HG03108 (cell line): ENCODE measurements at regions not wholly inside any gene's neighbourhood (a gene's known extent, or its start where the extent isn't known, plus 50 kb on each side); places are given as distances from the start of the nearest gene placed in this dataset.

ENCODE experiments used
- ATAC-seq: cut with Tn5 transposase; IDR thresholded peaks from one replicate; pipeline ENCODE4 v1.9.1; 2021; ENCODE audit warnings: moderate library complexity; ENCODE audit not compliant: unreplicated experiment

DNA sequence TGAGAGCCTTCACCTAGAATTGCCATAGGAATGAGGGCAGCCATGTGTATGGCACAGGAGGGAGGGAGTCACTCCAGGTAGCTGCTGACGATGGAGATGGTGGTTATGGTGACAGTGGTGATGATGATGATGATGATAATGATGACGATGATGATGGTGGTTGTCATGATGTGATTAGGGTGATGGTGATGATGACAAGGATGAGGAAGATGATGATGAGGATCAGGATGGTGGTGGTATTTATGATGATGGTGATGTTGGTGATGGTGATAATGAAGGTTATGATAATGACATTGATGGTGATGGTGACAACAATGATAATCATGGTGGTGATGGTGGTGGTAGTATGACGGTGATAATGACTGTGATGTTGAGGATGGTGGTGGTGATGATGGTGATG is 1130.5 kb downstream of the BRD1 start:
- no peak for ATAC-seq

DNA sequence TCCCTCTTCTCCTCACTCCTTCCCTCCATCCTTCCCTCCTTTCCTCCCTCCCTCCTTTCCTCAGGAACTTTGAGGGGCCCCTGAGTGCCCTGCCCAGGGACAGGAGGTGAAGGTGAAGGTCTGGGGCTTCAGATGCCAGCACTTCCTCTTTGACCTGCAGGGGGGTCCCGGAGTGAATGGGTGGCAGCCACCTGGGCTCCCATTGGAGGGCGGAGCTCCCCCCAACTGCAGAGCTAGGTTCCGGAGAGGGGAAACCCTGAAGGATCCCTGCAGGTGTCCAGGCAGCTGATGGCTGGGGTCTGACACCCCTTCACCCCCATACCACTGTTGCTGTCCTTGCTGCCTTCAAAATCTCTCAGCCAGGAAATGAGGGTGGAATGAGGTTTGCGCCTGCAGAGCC is 1131.3 kb downstream of the BRD1 start:
- ATAC-seq = no peak

DNA sequence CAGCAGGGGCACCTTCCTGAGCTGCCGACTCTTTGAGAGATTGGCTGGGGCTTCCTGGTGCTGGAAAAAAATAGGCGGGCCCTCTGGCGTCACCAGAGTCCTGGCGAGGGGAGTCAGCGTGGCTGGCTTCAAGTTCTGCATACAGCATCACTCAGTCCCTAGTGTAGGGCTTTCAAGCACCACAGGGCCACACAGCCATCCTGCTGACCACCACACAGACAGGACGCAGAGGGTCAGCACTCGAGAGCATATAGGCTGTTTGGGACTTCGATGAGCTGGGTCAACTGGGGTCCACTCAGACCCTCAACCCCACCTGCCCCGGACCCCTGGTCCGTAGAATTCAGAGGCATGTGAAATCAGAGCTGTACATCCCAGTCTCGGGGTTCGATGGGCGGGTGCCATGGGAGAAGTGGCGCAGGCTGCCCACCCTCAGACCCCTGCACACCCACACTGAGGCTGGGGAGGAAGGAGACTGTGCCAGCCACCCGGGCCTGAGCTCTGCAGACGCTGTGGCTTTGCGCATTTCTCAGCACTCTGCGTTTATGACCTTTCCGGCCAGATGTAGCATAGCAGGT is 1131.9 kb downstream of the BRD1 start:
- ATAC-seq = no peak

DNA sequence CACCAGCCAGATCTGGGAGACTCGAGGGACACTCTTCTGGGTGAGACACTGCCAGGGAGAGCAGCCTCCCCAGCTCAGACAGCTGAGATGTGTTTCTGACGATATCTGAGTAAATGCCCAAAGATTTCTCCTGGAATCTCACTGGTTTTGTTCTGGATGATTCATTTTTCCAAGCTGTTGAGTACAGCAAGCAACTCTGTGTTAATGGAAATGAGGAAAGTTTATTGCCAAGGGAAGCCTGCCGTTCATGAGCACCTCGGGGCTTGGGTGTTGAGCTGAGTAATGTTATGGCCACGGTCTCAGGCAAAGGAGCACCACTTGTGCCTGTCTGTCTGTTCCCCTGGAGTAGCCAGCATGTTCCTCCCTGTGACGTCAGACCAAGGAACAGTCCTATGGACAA is 1132.4 kb downstream of the BRD1 start:
- ATAC-seq = no peak

DNA sequence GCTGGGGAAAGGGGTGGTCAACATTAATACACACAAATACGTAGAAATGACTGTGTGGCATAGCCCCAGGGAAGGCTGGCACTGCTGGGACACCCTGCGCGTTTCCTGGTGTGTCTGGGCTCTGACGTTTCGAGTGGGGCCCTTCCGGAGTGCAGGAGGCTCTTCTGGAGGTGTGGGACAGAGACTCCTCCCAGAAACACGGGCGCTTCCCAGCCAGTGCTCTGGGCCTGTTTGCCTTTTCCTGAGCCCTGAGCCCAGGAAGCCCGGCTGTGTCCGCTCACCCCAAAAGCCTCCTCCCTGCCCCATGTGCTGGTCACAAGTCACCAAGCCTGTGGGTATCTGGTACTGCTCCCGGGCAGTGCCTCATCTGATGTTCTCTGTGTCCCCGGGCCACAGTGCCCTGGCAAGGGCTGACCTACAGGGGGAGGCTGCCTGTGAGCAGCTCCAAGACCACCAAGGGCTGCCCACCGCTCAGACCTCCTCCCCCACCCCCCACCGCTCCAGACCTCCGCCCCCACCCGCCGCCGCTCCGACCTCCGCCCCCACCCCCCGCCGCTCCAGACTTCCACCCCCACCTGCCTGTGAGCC is 1133.3 kb downstream of the BRD1 start:
- no peak for ATAC-seq

DNA sequence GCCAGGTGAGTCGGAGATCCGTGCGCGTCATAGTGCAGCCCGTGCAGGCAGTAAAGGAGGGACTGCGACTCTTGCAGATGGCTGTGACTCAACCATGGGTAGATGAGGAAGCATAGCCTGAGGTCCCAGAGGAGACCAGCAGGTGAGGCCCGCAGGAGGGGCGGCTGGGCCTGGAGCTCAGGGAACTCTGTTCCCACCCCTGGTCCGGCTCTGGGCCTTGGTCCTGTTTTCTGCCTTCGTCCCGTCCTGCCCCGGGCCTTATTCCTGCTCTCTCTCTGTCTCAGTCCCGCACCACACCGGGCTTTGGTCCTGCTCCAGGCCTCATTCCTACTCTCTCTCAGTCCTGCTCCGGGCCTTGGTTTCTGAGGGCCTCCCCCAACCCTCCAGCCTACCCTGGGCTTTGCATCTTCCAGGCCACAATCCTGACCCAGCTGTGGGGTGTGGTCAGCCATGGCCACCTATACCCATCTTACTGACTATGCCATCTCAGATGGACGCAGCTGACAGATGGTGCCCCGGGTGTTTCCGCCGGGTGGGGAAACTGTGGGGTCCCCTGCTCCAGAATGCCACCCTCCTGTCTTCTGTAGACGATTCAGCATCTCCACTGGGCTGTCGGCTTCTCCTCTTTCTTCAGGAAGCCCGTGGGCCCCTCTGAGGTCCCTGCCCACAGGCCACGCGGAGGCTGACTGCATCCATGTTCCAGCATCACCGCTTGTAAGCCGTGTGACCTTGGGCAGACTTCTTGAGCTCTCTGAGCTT is 1134.1 kb downstream of the BRD1 start:
- no peak for ATAC-seq

DNA sequence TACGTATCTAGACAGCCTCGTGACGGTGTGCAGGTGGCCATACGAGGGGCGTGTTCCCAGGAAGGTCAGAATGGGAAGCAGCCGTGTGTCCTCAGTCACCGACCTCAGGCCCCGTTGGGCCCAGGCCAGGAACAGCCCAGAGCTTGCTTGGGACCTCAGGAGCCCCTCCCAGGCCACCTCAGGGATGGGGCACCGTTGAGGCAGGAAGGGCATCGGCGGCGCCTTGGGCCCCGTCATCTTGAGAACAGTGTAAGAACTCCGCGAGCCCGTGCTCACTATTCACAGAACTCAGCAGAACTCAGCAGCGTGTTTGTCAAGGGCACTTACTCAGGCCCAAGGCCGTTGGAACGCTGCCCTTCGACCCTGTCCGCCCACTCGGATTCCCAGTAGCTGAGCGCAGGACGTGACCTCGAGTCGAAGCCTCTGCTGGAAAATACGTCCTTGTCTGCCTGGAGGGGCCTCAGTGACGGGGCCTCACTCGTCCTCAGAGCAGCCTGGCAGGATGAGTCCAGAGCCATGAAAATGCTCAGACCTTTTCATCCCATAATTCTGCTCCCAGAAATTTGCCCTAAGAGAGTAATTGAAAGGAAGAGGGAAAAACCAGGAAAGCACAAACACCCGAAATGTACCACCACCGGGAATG is 1134.8 kb downstream of the BRD1 start:
- no peak for ATAC-seq

DNA sequence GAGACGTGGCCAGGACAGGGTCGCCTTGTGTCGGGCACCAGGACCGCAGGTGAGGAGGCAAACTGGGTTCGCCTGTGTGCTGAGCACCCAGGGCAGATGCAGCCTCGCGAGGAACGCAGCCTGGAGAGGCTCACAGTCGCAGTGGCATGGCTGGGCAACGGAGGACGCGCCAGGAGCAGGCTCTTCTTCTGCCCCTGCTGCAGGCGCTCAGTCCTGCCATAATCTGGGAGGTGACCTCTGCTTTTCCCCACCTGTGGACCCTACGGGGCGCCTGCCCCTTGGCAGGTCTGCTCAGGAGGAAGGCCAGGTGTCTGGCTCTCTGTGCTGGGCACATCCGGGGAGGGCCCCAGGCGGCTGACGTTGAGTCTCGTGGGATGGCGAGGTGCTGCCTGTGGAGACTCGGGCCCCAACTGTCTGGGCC is 1136.2 kb downstream of the BRD1 start:
- no peak for ATAC-seq

DNA sequence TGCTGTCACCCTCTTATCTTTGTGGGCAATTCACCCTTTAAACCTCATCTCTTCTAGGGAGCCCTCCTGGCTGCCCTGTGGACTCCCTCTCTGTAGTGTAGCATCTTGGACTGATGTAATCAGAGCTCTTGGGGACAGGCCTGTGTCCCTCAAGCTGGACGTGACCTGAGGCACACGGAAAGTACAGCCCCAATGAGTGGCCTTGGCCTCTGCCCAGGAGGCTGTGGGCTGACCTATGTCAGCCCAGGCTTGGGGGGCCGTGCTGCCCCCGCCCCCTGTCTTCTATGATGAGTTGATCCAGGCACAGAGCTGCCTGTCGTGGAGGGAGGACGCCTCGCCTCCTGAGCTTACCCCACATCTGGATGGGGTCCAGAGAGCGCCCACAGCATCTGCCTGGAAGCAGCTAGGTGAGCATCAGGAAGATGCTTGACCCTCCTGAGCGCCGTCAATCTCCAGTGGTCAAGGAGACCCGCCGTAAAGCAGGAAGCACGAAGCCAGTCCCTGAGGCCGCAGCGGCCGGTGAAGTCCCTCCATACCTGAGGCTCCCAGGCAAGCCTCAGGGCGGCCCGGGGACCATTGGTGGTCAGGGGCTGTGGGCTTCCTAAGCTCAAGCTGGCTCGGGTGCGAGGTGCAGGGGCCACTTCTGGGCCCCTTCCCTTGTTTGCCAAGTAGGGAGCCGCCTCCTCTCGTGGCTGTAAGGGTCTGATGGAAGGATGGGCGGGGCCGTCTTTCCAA is 1136.9 kb downstream of the BRD1 start:
- ATAC-seq = no peak

DNA sequence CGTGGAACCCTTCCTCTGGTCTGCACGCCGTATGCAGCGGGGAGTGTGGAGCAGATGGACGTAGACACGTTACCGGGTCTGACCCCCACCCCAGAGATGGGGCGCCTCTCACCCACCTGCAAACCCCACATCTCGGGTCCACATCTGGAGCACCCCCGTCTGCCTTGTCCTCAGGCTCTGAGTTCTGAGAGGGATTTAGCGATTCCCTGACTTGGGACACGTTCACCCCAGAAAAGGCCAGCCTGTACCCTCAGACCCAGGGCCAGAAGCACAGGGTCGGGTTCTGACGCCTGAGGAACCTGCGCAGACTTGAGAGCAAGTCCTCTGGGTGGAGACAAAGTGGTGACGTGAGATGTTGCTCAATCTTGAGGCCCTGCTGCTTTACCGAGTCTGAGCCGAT is 1138.5 kb downstream of the BRD1 start:
- ATAC-seq = no peak

DNA sequence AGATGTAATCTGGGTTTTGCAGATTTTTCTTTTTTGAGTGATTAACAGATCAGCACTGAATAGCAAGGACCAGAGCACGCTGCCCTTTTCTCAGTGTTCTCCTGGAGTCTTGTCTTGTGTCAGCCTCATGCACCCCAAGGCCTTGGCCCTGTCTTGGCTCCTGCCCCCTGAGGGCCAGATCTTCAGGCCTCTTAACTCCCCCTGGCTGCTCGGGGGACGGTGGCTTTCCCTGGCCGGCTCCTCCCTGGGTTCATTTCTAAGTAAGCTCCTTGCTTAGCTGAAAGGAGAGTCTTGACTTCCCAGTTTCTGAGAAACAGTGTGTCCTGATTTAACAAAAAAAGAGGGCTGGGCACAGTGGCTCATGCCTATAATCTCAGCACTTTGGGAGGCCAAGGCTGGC is 1139.3 kb downstream of the BRD1 start:
- no peak for ATAC-seq

DNA sequence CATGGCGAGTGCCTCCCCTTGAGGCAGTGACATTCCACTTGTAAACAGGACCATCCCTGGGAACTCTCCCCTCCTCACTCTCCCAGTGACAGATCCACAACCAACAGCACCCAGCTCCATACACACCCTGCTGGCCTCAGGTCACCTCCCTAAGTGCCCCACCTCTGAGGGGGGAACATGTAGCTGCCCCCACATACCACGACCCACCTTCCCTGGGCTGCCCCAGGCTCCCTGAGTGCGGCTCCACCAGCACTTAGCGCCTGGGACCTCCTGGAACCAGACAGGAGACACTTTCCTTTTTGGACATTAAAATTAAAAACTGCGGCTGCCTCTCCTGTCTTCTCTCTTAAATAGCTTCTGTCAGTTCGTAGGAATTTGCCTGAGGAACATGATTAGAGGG is 1140.1 kb downstream of the BRD1 start:
- ATAC-seq = no peak

DNA sequence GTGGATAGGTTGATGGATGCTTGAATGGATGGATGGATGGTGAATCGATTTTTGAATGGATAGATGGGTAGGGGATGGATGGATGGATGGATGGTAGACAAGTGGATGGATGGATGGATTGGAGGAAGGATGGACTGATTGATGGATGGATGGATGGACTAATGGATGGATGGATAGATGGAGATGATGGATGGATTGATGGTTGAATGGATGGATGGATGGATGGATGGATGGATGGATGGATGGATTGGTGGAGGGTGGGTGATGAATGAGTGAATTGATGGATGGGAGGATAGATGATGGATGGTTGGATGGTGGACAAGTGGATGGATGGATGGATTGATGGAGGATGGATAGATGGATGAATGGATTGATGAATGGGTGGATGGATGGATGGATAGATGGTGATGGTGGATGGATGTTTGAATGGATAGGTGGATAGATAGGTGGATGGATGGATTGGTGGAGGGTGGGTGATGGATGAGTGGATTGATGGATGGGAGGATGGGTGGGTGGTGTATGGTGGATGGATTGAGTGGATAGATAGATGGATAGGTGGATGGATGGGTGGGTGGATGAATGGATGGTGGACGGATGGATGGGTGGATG is 1140.9 kb downstream of the BRD1 start:
- ATAC-seq = no peak

DNA sequence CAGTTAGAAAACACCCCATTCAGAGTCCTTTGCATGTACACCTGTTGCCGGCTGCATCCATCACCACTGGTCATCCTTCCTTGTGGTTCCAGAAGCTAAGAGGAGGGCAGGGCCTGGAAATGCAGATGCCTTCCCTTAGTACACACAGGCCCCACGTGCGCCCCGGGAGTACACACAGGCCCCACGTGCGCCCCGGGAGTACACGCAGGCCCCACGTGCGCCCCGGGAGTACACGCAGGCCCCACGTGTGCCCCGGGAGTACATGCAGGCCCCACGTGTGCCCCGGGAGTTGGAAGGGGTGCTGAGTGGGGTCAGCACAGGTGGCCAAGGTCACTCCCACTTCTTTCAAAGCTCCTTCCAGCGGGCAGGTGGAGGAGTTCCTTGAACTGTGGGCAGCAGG is 1141.9 kb downstream of the BRD1 start:
- ATAC-seq = no peak

DNA sequence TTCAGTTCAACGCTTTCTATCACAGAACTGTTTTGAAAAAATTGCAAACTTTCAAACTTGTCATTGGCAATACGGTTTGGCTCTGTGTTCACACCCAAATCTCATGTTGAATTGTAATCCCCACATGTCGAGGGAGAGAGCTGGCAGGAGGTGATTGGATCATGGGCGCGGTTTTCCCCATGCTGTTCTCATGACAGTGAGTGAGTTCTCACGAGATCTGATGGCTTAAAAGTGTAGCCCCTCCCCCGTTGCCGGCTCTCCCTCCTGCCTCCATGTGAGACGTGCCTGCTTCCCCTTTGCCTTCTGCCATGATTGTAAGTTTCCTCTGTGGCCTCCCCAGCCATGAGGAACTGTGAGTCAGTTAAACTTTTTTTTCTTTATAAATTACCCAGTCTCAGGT is 1144.0 kb downstream of the BRD1 start:
- ATAC-seq = no peak

DNA sequence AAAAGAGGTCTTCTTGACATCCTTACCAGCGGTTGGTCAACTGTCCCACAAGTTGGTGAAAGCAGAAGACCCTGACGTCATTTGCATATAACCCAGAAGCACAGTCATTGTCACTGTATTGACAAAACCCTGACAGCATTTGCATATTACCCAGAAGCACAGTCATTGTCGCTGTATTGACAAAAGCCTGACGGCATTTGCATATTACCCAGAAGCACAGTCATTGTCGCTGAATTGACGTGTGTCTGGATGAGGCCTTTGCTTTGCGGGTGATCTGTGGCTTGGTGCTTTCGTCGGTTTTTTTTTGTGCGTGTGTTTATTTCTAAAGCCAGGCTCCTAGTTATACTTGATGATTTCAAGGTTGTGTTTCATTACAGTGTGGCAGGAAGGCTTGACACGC is 1145.2 kb downstream of the BRD1 start:
- ATAC-seq = no peak

DNA sequence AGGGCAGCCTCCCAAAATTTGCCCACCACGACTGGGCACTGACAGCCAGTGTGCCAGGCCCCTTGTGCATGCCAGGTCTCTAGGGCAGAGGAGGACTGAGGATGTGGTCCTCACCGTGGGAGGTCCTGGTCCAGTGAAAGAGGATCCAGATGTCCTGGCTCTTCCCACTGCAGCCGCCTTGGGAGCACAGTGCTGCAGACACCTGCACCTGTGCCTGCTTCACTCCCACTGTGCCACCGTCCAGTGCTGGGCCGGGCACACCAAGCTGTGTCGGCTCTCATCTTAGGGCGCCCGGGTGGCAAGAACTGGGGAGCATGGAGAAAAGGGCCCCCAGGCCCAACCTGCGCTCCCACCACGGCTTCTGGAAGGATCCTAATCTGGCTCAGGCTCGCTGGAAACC is 1147.1 kb downstream of the BRD1 start:
- no peak for ATAC-seq

DNA sequence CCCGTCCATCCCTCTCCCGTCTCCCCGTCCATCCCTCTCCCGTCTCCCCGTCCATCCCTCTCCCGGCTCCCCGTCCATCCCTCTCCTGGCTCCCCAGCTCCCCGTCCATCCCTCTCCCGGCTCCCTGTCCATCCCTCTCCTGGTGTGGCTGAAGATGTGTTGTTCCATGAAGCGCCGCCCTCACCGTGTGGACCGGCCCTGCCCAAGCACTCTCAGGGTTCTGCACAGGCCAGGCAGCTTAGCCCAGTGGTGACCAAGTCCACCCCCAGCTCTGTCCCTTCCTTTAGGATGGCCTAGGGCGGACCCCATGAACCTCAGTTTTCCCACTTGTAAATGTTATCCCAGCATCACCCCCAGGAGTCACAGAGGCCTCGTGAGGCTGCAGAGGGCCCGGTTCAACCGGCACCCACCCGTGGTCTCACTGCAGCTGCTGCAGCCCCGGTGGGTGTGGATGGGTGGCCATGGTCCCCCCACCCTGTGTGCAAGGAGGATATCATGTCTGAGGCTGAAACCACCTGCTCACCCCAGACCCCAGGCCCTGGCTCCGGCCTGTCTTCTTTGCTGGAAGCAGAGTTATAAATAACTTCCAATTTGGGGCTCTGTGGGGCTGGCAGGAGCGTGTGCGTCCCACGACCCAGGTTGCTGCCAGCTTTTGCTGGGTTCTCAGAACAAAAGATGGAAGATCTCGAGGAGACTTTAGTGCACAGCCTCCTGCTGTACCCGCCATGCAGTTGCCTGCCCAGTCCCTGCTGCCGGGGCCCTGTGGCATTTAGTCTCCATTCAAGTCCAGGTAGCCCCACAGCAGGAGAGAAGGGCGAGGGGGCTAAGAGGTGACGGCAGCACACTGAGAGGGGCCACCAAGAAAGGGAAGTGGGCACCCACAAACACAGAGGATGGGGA is 1147.8 kb downstream of the BRD1 start:
- no peak for ATAC-seq

DNA sequence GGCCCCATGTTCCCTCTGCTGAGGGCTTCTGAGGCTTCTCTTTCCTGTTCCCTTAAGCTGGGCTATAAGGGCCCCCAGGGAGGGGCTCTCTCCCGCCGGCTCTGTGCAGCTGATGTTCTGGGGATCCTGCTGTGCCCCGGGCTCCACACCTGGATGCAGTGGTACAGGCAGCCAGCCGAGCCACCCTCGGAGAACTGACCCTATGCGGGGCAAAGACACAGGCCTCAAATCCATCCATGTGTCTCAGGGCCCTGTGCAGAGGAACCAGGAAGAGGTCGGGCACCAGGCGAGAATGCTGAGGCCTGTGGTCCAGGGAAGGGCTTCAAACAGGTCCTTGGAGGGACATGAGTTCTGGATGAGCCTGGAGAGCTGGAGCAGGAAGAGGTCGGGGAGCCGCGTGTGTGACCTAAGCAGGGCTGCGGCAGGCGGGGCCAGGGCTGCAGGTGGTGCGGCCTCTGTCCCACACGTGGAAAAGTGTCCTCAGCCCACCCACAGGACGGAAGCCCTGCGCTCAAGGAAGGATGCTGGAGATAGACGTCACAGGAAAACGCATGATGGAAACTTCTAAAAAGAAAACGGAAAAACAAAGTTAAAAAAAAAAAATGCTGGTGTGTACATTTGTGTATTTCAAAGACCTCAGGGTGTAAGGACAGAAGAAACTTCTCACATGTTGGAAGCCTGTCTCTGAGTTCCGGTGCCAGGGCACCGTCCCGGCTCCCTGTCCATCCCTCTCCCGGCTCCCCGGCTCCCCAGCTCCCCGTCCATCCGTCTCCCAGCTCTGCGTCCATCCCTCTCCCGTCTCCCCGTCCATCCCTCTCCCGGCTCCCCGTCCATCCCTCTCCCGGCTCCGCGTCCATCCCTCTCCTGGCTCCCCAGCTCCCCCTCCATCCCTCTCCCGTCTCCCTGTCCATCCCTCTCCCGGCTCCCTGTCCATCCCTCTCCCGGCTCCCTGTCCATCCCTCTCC is 1149.2 kb downstream of the BRD1 start:
- no peak for ATAC-seq
